HG03442 (cell line): ENCODE measurements at regions not wholly inside any gene's neighbourhood (a gene's known extent, or its start where the extent isn't known, plus 50 kb on each side); places are given as distances from the start of the nearest gene placed in this dataset.

ENCODE experiments used
- ATAC-seq: cut with Tn5 transposase; IDR thresholded peaks from one replicate; pipeline ENCODE4 v1.9.1; 2021; ENCODE audit warnings: mild to moderate bottlenecking, moderate library complexity; ENCODE audit not compliant: unreplicated experiment

DNA sequence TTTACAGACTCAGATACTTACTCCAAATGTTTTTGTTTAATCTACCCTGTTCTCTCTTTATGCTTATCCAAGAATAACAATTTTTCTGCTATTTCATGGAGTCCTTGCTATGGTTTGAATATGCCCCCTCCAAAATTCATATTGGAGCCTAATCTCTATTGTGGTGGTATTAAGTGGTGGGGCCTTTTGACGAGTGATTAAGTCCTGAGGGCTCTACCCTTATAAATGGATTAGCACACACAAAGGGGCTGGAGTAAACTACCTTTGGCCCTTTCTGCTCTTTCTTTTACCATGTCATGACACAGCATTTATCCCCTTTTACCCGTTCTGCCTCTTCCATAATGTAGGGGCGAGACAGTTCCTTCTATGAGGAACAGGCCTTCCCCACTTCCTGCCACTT, 285.5 kb downstream of the GASK1B start:
- ATAC-seq: no peak

DNA sequence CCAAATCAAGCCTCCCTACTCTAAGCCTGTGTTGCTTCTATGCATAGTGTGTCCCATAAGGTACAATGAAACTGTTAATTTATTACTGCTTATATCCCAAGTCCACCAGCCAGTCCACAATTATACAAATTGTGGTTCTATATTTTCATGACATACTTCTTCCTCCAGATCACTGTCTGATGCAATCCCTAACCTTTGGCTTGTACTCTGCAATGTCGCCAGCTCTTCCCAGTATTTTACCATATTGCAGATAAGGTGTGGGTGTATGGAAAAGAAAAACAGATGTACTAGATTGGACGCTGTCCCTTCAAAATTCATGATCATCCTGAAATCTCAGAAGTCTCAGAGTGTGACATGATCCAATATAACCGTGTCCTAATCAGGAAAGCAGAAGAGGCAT, 286.2 kb downstream of the GASK1B start:
- no peak for ATAC-seq

DNA sequence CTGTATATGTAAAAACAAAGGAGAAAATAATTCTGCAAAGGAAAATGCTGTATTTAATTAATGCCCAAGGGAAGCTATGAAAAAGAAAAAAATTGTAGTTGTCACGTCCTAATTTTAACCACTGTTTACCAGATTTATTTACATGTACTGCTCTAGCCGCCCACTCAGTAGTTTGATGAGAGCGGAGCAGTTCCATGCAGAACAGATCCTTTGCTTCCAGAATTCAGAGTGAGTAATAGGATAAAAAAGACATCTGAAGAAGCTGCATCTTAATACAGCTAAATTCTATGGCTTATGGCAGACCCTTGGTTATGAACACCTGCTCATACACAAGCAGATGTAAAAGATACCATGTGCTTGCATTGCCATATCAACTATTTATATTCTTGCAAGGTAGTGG, 287.0 kb downstream of the GASK1B start:
- ATAC-seq: no peak

DNA sequence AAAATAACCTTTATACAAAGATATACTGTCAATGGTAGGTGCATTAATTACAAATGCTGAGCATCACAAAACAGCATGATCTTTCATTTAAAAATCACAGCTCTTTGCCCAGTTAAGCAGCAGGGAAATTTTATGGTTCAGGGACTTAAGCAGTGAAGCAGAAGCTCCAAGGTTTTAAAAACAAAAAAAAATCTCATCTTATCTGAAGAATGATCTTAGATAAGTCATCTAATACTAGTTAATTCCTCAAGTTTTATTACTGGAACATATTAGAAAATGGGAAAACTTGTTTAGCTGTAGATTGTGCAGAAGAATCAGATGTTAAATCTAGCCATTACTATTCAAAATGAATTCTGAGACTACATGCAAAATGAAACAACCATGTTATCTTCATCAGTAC, 289.9 kb downstream of the GASK1B start:
- ATAC-seq: no peak

DNA sequence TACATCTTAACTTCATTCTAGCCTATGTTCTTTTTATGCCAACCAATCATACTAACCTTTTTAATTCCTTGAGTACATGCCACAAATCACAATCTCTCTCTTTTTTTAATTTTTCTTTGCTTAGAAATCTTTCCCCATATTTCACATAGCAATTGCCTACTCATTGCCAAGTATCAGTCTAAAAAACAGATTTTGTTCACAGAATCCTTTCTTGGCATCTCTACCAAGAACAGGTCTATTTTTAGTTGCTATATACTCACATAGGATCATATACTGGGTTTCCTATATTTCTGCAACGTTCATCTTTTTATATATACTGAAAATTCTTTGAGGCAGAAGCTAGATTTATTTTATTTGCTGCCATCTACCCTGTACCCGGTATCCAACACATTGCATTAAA, 292.1 kb downstream of the GASK1B start:
- no peak for ATAC-seq

DNA sequence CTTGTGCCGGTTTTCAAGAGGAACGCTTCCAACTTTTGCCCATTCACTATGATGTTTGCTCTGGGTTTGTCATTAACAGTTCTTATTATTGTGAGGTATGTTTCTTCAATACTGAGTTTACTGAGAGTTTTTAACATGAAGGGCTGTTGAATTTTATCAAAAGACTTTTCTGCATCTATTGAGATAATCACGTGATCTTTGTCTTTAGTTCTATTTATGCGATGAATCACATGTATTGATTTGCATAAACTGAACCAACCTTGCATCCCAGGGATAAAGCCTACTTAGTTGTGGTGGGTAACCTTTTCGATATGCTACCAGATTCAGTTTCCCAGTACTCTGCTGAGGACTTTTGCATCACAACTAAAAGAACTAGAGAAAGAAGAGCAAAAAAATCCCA, 318.0 kb downstream of the GASK1B start:
- ATAC-seq: no peak

DNA sequence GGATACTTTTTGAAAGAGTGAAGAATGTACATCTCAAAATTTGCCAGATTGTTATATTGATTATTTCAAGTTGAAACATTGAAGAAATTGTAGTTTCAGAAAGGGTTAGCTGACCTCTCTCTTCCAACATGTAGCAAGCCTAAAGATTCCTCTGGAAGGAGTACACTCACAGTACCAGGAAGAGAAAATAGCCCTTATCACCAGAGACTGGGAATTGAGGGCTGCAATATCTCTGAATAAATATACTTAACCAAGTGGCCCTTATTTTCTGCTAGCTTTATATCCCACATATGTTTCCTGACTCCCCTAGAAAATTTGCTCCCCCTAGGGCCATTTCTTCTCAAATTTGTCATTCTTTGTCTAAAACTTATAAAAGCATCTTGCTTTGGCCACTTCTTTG, 332.2 kb downstream of the GASK1B start:
- ATAC-seq: no peak

DNA sequence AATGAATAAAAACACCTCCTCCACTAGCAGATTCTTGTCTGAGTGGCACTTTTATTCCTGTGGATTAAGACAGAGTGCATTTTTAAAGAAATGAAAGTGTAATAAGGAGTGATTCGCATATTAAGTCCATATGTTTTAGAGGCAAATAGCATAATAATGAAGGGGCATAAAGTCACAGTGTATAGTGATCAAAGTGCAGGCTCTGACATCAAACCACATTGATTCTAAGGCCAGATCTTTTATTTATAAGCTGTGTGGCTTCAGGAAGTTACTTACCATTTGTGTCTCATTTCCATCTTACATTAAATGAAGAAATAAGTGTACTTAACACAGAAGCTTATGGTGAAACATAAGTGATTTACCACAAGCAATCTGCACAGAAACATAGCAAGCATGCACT, 332.8 kb downstream of the GASK1B start:
- no peak for ATAC-seq

DNA sequence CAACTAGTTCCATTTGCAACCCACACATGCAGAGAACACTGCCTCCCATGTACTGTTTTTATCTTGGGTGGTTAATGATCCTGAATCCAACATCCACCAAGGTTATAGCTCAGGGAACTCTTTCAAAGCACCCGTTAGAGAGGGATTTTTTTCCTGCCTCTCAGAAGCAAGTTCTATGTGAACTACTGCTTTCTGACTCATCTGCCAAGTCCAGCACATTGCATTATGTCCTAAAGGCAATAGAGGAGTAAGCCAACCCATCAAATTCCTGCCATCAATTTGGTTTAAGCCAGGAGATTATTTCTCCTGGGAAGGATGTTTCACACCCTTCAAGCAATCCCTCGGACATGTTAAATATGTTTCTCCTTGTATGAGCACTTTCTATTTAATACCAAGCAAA, 334.5 kb downstream of the GASK1B start:
- no peak for ATAC-seq

DNA sequence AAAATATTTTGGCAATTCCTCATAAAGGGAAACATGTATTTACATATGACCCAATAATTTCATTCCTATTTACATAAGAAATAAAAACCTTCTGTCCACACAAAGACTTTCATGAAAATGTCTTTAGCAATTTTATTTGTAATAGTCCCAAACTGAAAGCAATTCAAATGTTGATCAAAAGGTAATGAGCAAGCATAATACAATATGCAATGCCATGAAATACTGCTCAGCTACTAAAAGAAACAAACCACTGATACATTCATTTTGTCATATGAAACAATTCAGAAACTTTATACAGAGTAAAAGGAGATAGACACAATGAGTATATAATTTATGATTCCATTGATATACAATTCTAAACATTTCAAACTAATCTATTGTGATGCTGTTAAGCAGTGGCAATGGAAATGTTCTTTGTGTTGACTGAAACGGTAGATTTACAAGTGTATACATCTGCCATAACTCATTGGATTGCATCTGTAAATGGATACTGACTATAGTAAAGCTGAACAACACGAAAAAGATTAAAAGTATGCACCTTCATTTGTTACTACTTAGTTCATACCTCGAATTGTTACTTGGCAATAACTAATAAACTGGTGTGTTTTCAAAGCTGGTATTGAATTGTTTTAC, 335.6 kb downstream of the GASK1B start:
- ATAC-seq: no peak

DNA sequence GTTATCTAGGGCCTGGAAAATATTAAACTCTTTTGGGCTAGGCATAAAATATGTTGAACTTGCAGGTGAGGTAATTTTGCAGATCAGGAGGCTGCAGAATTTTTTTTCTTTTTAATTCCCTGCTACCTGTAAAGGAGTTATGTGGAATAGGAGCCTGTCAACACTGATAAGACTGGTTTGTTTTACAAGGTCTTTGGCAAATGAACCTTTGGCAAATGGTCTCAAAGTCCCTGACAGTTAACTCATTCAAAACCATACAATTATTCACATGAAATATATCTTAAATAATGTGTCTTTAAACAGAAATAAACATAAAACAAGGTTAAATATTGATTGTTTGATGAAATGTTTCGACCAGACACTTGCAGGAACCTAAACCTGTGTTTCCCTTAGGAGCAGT, 340.2 kb downstream of the GASK1B start:
- no peak for ATAC-seq

DNA sequence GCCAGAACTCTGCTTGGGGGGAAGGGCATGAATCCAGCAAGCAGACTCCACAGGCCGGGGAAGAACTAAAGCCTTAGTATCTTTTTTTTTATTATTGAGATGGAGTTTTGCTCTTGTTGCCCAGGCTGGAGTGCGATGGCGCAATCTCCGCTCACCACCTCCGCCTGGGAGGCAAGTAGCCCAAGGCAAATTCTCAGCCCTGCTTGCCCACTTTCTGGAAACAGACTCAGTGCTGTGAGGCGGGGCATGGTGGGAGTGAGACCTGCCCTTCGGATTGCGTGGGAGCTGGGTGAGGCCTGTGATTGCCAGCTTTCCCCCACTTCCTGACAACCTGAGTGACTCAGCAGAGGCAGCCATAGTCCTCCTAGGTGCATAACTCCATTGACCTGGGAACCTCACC, 348.8 kb downstream of the GASK1B start:
- no peak for ATAC-seq

DNA sequence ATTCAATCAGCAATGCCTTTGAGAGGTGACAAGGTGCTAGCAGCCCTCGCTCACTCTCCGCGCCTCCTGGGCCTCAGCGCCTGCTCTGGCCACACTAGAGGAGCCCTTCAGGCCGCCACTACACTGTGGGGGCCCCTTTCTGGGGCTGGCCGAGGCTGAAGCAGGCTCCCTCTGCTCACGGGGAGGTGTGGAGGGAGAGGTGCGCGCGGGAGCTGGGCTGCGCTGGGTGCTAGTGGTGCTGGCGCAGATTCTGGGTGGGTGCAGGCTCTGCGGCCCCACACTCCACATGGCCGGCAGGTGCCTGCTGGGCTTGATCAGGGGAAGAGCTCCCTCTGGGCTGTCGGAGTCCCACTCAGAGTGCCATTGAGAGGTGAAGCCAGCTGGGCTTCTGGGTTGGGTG, 351.0 kb downstream of the GASK1B start:
- no peak for ATAC-seq

DNA sequence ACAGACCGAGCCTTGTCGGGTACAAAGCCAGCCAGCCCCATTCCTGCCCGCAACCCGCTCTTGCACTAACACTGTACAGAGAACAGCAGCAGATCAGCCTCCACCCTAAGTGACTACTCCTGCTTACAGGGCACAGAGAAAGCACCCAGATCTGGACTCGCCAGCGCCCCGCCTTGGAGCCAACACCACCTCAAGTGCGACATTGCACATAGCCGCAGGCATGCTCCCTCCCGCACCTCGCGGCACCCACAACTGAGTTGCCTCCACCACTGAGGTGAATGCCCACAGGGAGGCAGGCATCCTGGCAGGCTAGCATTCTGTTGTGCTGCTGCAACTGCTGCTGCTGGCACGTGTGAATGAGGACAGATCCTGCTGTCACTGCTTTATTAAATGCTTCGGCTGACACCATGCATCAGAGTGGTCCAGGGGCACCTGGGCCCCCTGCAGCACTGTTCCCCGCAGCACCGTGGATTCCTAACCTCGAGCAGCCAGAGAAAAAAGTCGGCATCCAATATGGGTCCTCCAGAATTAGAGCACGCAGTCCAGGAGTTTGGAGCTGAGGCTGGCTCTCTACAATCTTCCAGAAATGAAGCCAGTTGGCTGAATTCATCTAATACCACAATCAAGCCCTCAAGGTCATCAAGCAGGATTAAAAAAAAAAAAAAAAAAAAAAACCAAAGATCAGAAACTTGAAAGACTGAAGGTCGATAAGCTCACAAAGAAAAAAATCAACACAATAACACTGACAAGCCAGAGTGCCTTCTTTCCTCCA, 352.9 kb downstream of the GASK1B start:
- no peak for ATAC-seq

DNA sequence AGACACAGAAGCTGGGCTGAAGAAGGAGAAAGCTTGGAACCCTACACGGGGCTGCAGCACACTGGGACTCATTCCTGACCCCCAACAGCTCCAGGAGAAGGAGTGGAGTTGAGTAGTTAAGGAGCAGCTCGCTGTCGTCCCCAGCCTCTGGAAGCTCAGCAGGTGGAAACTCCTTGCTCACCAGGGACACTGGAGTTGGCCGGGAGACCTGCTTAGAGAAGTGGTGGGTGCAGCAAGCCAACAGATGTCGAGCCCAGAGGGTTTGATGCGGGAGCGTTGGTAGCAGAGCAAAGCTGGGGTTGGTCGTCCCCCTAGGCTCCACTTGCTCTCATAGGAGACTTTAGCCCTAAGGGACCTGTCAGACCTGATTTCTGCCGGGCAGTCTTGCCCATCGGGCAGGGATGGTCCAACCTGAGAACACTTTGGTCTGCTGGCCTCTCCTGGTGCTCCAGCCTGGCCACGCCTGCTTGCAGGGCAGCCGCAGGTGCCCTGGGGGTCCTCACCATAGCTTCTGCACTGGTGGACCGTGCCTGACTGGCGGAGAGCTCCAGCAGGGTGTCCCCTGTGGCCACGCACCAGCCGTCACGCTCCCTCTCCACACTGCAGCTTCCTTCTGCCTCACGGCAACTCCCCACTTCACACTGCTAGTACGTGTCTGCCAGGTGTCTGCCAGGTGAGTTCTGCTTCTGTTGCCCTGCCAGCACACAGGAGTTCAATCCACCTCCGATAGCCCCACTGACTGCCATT, 353.7 kb downstream of the GASK1B start:
- no peak for ATAC-seq

DNA sequence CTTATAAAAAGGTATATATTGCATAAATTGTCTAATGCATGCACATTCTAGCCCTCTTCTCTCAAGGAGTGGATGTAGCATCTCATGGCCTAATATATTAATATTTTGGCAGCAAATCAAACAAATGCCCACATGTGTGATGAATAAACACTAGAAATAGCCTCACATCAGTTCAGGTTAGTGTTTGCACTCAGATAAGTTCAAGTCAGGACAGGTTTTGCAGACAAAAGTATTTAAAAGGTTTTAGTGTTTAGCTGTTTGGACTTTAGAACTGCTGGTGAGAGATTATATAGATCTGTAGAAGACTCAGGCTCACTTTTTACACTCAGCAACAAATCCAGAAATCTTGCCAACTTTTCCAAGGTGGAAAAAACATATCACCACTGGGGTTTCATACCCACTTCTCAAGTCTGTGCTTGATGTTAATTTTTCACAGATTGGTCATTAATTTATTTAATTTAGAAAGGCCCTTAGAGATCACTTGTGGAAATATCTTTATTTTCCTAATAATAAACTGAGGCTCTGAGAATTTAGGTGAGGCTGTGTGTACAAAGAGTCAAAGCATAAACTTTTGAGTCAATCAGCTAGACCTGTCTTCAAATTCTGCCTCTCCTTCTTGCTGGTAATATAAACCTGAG, 362.6 kb downstream of the GASK1B start:
- ATAC-seq: no peak

DNA sequence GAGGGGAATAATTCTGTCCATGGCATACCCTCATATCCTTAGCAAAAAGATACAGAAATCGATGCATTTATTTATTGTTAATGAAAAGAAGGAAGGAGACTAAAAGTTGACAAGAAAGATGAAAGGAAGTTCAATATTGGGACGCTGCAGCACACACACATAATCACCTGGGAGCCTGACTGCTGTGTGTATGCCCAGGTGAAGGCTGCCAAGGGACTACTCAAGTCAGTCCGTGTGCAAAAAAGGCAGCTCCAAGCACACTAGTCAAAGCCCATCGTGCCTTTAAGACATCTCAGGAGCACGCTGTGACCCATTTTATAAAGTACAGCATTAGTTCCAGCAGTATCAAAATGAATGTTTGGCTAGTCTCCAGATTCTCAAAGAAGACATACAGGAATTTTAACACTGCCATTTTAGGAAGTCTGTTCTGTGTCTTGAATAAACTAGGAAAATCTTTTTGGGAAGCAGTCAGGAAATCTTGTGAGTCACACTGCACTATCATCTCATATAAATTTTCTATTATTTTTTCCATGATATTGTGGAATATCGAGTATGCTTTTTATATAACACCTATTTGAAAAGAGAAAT, 363.9 kb downstream of the GASK1B start:
- no peak for ATAC-seq

DNA sequence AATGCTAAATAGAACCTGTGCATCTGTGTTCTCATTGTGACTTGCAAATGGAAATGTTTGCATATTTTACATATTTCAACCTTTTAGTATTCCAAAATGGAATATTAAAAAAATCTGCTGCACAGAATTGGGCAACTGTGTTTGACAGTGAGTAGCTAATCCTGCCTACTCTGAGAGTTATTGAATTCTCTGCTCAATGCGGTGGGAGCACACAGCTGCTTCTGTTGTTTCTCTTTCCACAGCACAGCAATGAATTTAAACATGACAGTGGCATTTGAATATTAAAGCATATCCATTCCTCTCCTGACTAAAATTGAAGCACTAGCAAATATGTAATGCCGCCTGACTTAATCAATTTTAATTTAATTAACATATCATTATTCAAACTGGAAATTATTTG, 366.6 kb downstream of the GASK1B start:
- ATAC-seq: no peak

DNA sequence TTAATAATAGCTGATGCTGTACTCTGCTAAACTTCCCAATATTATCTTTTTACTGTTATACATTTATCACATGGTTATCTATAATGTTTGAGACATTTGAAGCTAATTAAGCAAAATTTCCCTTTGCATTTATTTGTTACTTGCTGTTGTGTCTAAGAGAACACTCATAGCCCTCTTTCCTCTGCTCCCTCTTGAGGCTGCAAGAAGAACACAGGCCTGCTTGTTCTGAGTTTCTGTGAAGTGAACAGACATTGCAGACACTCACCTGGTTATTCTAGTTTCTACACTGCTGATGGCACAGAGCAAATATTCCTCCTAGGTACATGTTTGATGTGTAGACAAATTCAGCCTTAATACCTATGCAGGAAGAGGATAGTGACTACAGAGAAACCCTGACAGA, 367.8 kb downstream of the GASK1B start:
- ATAC-seq: no peak

DNA sequence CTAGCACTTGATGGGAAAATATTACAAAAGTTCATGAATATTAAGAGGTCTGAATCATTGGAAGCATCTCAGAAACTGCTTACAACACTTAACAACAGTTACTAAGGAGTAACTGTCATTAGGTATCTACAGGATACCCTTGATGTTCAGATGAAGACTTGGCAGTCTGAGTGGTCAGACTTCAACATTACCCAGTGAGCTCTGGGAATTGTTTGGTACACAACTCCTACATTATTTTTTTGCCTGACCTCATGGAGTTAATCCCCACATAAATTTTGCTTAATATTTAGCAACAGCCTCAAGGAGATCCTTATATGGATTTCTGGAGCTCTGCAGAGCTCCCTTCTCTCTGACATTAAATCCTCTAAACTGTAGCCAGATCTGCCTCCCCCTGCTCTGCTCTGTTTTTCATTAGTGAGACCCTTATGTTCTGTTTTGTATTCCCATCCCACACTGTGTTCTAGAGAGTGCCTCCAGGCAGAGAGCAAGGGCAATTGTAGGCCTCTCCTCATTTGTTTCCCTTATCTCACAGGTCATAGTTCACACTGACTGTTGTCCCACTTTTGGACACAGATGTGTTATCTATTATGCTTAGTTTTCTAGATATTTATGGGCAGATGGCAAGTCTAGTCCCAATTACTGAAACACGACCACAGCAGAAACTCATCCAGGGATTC, 368.8 kb downstream of the GASK1B start:
- no peak for ATAC-seq

DNA sequence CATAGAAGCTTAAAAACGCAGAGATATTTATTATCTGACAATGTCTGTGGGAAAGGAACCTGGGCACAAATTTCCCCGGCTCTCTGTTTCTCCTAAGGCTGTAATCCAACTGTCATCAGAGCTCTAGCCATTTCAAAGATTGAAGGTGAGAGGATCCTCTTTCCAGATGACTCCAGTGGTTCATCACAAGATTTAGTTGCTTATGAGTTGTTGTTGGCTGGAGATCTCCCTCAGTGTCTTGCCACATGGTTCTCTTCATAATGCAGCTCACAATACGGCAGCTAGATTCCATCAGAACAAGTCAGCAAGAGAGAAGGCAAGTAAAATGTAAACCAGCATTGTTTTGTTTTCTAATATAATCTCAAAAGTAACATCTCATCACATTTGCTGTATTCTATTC, 369.4 kb downstream of the GASK1B start:
- ATAC-seq: no peak
